ENCODE measurements at regions not wholly inside any gene's neighbourhood (a gene's known extent, or its start where the extent isn't known, plus 50 kb on each side); places are given as distances from the start of the nearest gene placed in this dataset.

DNA sequence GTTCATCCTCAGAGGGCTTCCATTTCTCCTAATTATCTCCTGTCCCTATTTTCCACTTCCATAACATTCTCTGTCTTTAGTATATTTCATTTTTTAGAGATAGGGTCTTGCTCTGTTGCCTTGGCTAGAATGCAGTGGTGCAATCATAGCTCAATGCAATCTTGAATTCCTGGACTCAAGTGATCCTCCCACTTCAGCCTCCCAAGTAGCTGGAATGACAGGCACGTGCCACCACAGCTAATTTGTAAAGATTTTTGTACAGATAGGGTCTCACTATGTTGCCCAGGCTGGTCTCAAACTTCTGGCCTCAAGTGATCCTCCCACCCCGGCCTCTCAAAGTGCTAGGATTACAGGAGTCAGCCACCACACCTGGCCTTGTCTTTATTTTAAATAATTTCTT is 589.0 kb downstream of the ZEB2 start:
- TF ChIP-seq BACH2 (CRISPR knock-in tag; IDR thresholded peaks at IDR 0.05; ENCODE audit: borderline replicate concordance), result no peak
- TF ChIP-seq ZNF8 (CRISPR knock-in tag; IDR thresholded peaks at IDR 0.05), result no peak
- no peak for TF ChIP-seq GLIS3 (CRISPR knock-in tag; IDR thresholded peaks at IDR 0.05)
- no peak for TF ChIP-seq ZFP3 (CRISPR knock-in tag; IDR thresholded peaks at IDR 0.05)
- no peak for TF ChIP-seq ARNTL (CRISPR knock-in tag; IDR thresholded peaks at IDR 0.05; ENCODE audit: borderline replicate concordance, low read depth)
- no peak for TF ChIP-seq ZNF70 (CRISPR knock-in tag; IDR thresholded peaks at IDR 0.05)
- no peak for TF ChIP-seq TOX (CRISPR knock-in tag; IDR thresholded peaks at IDR 0.05; ENCODE audit: borderline replicate concordance)
